ENCODE measurements at regions not wholly inside any gene's neighbourhood (a gene's known extent, or its start where the extent isn't known, plus 50 kb on each side); places are given as distances from the start of the nearest gene placed in this dataset.

DNA sequence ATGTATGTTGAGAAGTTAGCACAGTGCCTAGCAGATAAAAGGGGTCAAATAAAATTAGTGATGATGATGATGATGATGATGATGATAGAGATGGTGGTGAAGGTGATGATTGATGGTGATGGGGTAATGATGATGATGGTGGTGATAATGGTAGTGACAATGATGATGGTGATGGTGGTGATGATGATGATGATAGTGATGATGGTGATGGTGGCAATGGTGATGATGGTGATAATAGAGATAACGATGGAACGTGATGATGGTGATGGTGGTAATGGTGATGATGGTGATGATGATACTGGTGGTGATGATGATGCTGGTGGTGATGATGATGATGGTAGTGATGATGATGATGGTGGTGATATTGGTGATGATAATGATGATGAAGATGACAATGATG, 223.7 kb downstream of the FOXL1 start:
- TF ChIP-seq, protein P1, sequence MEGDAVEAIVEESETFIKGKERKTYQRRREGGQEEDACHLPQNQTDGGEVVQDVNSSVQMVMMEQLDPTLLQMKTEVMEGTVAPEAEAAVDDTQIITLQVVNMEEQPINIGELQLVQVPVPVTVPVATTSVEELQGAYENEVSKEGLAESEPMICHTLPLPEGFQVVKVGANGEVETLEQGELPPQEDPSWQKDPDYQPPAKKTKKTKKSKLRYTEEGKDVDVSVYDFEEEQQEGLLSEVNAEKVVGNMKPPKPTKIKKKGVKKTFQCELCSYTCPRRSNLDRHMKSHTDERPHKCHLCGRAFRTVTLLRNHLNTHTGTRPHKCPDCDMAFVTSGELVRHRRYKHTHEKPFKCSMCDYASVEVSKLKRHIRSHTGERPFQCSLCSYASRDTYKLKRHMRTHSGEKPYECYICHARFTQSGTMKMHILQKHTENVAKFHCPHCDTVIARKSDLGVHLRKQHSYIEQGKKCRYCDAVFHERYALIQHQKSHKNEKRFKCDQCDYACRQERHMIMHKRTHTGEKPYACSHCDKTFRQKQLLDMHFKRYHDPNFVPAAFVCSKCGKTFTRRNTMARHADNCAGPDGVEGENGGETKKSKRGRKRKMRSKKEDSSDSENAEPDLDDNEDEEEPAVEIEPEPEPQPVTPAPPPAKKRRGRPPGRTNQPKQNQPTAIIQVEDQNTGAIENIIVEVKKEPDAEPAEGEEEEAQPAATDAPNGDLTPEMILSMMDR (IDR thresholded peaks at IDR 0.05), result no peak
- no peak for TF ChIP-seq POLR2A (IDR thresholded peaks at IDR 0.05)
